ENCODE measurements at regions not wholly inside any gene's neighbourhood (a gene's known extent, or its start where the extent isn't known, plus 50 kb on each side); places are given as distances from the start of the nearest gene placed in this dataset.

DNA sequence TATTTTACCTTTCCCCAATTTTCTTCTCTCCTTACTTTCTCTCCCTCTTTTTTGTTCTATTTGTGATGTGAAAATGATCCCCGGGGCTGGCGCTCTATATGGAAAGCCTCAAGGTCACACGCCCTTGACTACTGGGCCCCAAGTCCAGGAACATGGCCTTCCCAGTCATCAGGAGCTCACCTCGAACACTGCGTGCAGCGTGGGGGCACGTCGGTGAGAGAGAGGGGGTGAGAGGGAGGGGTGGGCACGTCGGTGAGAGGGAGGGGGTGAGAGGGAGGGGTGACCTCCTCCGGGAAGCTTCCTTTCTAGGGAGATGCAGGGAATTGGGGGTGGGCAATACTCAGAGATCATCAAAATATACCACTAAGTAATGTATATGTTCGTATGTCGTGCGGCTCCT lies 94.6 kb upstream of the TMPRSS2 start:
- no peak for DNase-seq (ENCODE audit: low read depth)
- H3K4me3 ChIP-seq (ENCODE audit: low read depth, low read length): no peak overlapping the region
- TF ChIP-seq, protein P1, sequence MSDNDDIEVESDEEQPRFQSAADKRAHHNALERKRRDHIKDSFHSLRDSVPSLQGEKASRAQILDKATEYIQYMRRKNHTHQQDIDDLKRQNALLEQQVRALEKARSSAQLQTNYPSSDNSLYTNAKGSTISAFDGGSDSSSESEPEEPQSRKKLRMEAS (IDR thresholded peaks at IDR 0.05; ENCODE audit: low read depth, low read length): no peak
- TF ChIP-seq MYC (IDR thresholded peaks at IDR 0.05; ENCODE audit: low read depth, low read length) (no peak), POLR2A (IDR thresholded peaks at IDR 0.05; ENCODE audit: extremely low read depth, insufficient read length) (no peak)
- TF ChIP-seq, protein P2, sequence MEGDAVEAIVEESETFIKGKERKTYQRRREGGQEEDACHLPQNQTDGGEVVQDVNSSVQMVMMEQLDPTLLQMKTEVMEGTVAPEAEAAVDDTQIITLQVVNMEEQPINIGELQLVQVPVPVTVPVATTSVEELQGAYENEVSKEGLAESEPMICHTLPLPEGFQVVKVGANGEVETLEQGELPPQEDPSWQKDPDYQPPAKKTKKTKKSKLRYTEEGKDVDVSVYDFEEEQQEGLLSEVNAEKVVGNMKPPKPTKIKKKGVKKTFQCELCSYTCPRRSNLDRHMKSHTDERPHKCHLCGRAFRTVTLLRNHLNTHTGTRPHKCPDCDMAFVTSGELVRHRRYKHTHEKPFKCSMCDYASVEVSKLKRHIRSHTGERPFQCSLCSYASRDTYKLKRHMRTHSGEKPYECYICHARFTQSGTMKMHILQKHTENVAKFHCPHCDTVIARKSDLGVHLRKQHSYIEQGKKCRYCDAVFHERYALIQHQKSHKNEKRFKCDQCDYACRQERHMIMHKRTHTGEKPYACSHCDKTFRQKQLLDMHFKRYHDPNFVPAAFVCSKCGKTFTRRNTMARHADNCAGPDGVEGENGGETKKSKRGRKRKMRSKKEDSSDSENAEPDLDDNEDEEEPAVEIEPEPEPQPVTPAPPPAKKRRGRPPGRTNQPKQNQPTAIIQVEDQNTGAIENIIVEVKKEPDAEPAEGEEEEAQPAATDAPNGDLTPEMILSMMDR (IDR thresholded peaks at IDR 0.05; ENCODE audit: low read depth, low read length): no peak

DNA sequence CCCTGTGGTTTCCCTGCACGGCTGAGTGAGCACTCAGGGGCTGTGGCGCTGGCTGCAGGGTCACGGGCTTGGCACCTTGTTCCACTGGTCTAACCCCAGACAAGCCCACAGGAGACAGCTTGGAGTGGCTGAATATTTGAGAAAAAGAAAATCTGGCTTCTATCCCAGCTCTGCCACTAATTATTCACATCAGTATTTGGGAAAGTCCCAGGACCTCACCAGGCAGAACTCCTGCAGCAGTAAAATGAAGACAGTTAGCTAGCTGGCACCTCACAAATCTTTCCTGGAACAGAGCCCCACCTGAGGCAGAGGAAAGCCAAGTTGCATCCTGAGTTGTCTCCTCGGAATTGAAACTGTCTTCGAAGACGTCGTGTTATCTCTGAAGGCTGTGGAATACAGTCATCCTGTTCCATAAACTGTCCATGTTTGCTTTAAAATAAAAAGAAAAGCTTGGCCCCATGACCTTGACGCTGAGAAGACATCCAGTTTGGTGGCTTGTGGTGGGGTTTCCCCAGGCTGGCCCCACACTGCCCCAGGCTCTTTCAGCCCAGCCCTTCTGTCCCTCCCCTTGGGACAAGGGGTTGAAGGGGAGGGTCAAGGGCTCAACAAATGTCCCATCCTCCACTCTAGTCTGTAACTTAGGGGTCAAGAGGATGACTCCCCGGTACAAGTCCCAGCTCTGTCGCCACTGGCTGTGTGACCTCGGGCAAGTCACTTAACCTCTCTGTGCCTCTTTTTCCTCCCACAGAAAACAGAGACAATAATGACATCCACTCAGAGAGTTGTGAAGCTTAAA lies 93.8 kb upstream of the TMPRSS2 start:
- no peak overlapping the region for H3K4me3 ChIP-seq (ENCODE audit: low read depth, low read length)
- DNase-seq (ENCODE audit: low read depth): no peak
- TF ChIP-seq POLR2A (IDR thresholded peaks at IDR 0.05; ENCODE audit: extremely low read depth, insufficient read length): no peak
- TF ChIP-seq, protein P1 (IDR thresholded peaks at IDR 0.05; ENCODE audit: low read depth, low read length): no peak
- TF ChIP-seq, protein P2 (IDR thresholded peaks at IDR 0.05; ENCODE audit: low read depth, low read length): no peak
- no peak for TF ChIP-seq MYC (IDR thresholded peaks at IDR 0.05; ENCODE audit: low read depth, low read length)

DNA sequence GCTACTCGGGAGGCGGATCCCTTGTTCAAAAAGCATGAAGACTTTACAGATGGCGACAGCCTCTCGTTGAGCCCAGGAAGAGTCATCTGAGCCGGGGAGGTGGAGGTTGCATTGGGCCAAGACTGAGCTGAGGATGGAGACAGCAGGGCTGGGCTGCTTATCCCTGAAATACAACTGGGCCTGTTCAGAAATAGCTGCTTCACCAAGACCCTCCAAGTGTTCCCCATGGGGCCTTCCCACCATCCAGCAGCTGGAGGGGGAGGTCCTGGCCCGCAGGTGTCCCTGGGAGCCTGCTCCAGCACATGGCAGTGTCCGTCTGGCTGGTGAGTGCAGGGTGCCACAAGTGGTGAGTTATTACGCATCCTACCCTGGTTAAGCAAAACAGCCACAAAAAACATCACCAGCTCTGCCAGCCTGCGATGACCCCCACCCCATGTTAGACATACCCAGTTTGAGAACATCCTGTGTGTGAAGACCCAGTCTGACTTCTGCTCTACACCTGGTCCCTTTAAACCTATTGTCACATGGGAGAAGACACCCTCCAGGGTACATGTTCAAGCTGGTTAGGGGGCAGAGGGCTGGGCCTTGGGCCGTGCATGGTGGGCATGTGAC lies 93.1 kb upstream of the TMPRSS2 start:
- no peak overlapping the region for H3K4me3 ChIP-seq (ENCODE audit: low read depth, low read length)
- no peak for DNase-seq (ENCODE audit: low read depth)
- TF ChIP-seq, protein P1 (IDR thresholded peaks at IDR 0.05; ENCODE audit: low read depth, low read length): no peak
- TF ChIP-seq MYC (IDR thresholded peaks at IDR 0.05; ENCODE audit: low read depth, low read length) (no peak), POLR2A (IDR thresholded peaks at IDR 0.05; ENCODE audit: extremely low read depth, insufficient read length) (no peak)
- TF ChIP-seq, protein P2 (IDR thresholded peaks at IDR 0.05; ENCODE audit: low read depth, low read length): no peak

DNA sequence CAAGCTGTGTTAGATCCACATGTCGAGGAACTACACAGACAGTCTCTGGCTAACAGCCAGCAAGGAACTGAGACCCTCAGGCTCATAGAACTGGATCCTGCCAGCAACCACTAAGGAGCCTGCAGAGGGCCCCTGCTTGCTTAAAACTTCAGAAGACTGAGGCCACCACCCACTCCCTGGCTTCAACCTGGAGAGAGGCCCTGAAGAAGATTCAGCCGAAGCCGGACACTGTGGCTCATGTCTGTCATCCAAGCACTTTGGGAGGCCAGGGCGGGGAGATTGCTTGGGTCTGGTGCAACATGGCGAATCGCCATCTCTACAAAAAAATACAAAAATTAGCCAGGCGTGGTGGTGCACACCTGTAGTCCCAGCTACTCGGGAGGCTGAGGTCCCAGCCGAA lies 92.6 kb upstream of the TMPRSS2 start:
- TF ChIP-seq POLR2A (IDR thresholded peaks at IDR 0.05; ENCODE audit: extremely low read depth, insufficient read length) (no peak), MYC (IDR thresholded peaks at IDR 0.05; ENCODE audit: low read depth, low read length) (no peak)
- TF ChIP-seq, protein P1 (IDR thresholded peaks at IDR 0.05; ENCODE audit: low read depth, low read length): no peak
- TF ChIP-seq, protein P2 (IDR thresholded peaks at IDR 0.05; ENCODE audit: low read depth, low read length): no peak
- DNase-seq (ENCODE audit: low read depth): no peak
- no peak overlapping the region for H3K4me3 ChIP-seq (ENCODE audit: low read depth, low read length)

DNA sequence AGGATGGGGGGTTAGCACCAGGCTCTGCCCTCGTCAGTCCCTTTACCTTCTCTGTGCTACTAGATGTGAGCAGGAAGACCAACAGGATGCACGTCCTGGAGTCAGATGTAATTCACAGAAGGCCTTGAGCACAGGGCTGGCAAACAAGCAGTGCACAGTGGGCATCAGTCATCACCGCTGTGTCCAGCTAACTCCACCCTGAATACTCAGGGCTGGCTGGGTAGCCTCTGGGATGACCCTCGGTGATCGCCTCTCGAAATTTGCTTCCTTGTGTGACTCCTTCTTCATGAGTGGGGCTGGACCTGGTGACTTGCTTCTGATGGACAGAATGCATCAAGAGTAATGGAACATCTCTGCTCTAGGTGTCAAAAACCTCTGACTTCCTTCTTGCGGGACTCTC lies 92.2 kb upstream of the TMPRSS2 start:
- TF ChIP-seq, protein P2 (IDR thresholded peaks at IDR 0.05; ENCODE audit: low read depth, low read length): no peak

More for the DNA sequence above, 92.2 kb upstream of the TMPRSS2 start:
- H3K4me3 ChIP-seq (ENCODE audit: low read depth, low read length): no peak overlapping the region
- no peak for DNase-seq (ENCODE audit: low read depth)

Data from NB4 (cell line).